ENCODE measurements at regions not wholly inside any gene's neighbourhood (a gene's known extent, or its start where the extent isn't known, plus 50 kb on each side); places are given as distances from the start of the nearest gene placed in this dataset.
"Not testable (repeated sequence)": the region's sequence is repeated elsewhere in the genome, so short reads cannot be mapped to it uniquely, and the experiment has no call there.

- peak; percentile 11 for DNase-seq (ENCODE audit: low read depth)
Measured at GRCh38 chr16:21363550-21364223, 85.6 kb upstream of the CRYM start.

GRCh38 chr16:21361612-21362227, 83.6 kb upstream of the CRYM start:
- DNase-seq (ENCODE audit: low read depth): not testable (repeated sequence)

GRCh38 chr16:21361045-21361444, 83.0 kb upstream of the CRYM start:
- not testable (repeated sequence) for DNase-seq (ENCODE audit: low read depth)

- not testable (repeated sequence) for DNase-seq (ENCODE audit: low read depth)
Measured at GRCh38 chr16:21359513-21359912, 81.4 kb upstream of the CRYM start.

- DNase-seq (ENCODE audit: low read depth): not testable (repeated sequence)
Measured at GRCh38 chr16:21358261-21358795, 80.2 kb upstream of the CRYM start.

GRCh38 chr16:21356308-21356707, 78.2 kb upstream of the CRYM start:
- DNase-seq (ENCODE audit: low read depth): not testable (repeated sequence)

GRCh38 chr16:21351433-21351832, 73.3 kb upstream of the CRYM start:
- not testable (repeated sequence) for DNase-seq (ENCODE audit: low read depth)

GRCh38 chr16:21350851-21351250, 72.8 kb upstream of the CRYM start:
- DNase-seq (ENCODE audit: low read depth): not testable (repeated sequence)

- not testable (repeated sequence) for DNase-seq (ENCODE audit: low read depth)
Measured at GRCh38 chr16:21349336-21349735, 71.2 kb upstream of the CRYM start.

- DNase-seq (ENCODE audit: low read depth): not testable (repeated sequence)
Measured at GRCh38 chr16:21348815-21349214, 70.7 kb upstream of the CRYM start.

GRCh38 chr16:21347538-21347937, 69.4 kb upstream of the CRYM start:
- DNase-seq (ENCODE audit: low read depth): not testable (repeated sequence)

- DNase-seq (ENCODE audit: low read depth): not testable (repeated sequence)
Measured at GRCh38 chr16:21346756-21347491, 68.8 kb upstream of the CRYM start.

- not testable (repeated sequence) for DNase-seq (ENCODE audit: low read depth)
Measured at GRCh38 chr16:21344361-21344912, 66.3 kb upstream of the CRYM start.

GRCh38 chr16:21341101-21341500, 63.0 kb upstream of the CRYM start:
- DNase-seq (ENCODE audit: low read depth): no peak

- no peak for DNase-seq (ENCODE audit: low read depth)
Measured at GRCh38 chr16:21339941-21340340, 61.9 kb upstream of the CRYM start.

- no peak for DNase-seq (ENCODE audit: low read depth)
Measured at GRCh38 chr16:21339269-21339641, 61.2 kb upstream of the CRYM start.

- DNase-seq (ENCODE audit: low read depth): no peak
Measured at GRCh38 chr16:21338537-21339268, 60.6 kb upstream of the CRYM start.

- no peak for DNase-seq (ENCODE audit: low read depth)
Measured at GRCh38 chr16:21336231-21336630, 58.1 kb upstream of the CRYM start.

GRCh38 chr16:21334188-21335146, 56.4 kb upstream of the CRYM start:
- not testable (repeated sequence) for DNase-seq (ENCODE audit: low read depth)

GRCh38 chr16:21333683-21334082, 55.6 kb upstream of the CRYM start:
- DNase-seq (ENCODE audit: low read depth): not testable (repeated sequence)
